Brain microvascular endothelial cell (primary cell): ENCODE measurements at regions not wholly inside any gene's neighbourhood (a gene's known extent, or its start where the extent isn't known, plus 50 kb on each side); places are given as distances from the start of the nearest gene placed in this dataset.

Source experiments
- DNase-seq: peaks from one replicate; pipeline ENCODE4 v3.0.0-alpha.2; 2020
- H3K27ac ChIP-seq: fragments of 250-450 bp; sonication (Bioruptor Pico); 2 replicates; pipeline ENCODE4 v1.5.1; 2020; ENCODE audit warnings: mild to moderate bottlenecking, moderate library complexity
- H3K27me3 ChIP-seq: fragments of 250-450 bp; sonication (Bioruptor Pico); replicated peaks from 2 replicates; pipeline ENCODE4 v1.5.1; 2020; ENCODE audit warnings: mild to moderate bottlenecking
- H3K36me3 ChIP-seq: fragments of 250-450 bp; sonication (Bioruptor Pico); replicated peaks from 2 replicates; pipeline ENCODE4 v1.5.1; 2020; ENCODE audit warnings: mild to moderate bottlenecking
- H3K4me3 ChIP-seq: 2 replicates; pipeline ENCODE4 v1.5.1; 2011; ENCODE audit warnings: low read depth, mild to moderate bottlenecking, control low read depth, low read length, moderate library complexity
- in situ Hi-C: cut with HindIII; loops from 2 replicates; pipeline ENCODE4 v1.10.0; 2017; ENCODE audit warnings: low sequenced_read_pairs, low pct_ligation_motif_present
- TF ChIP-seq, protein P1 (sequence below): IDR thresholded peaks from 2 replicates; pipeline ENCODE4 v1.5.1; 2011; ENCODE audit warnings: low read depth, mild to moderate bottlenecking, moderate library complexity, low read length, control low read depth, inconsistent platforms; ENCODE audit errors: missing control alignments

- DNase-seq = no peak
- TF ChIP-seq, protein P1, sequence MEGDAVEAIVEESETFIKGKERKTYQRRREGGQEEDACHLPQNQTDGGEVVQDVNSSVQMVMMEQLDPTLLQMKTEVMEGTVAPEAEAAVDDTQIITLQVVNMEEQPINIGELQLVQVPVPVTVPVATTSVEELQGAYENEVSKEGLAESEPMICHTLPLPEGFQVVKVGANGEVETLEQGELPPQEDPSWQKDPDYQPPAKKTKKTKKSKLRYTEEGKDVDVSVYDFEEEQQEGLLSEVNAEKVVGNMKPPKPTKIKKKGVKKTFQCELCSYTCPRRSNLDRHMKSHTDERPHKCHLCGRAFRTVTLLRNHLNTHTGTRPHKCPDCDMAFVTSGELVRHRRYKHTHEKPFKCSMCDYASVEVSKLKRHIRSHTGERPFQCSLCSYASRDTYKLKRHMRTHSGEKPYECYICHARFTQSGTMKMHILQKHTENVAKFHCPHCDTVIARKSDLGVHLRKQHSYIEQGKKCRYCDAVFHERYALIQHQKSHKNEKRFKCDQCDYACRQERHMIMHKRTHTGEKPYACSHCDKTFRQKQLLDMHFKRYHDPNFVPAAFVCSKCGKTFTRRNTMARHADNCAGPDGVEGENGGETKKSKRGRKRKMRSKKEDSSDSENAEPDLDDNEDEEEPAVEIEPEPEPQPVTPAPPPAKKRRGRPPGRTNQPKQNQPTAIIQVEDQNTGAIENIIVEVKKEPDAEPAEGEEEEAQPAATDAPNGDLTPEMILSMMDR = no peak
- no peaks in the 10 kb centered on the region for H3K27me3 ChIP-seq
- in situ Hi-C loops = no loop called here
- no peak overlapping the region for H3K4me3 ChIP-seq
- no peak overlapping the region for H3K27ac ChIP-seq
- no peaks in the 10 kb centered on the region for H3K36me3 ChIP-seq
Measured at GRCh38 chr4:171157462-171158082, 655.6 kb upstream of the GALNTL6 start.

GRCh38 chr4:171142639-171143038 lies 670.6 kb upstream of the GALNTL6 start:
- Histone ChIP-seq H3K4me3 (no peak overlapping the region), H3K27me3 (no peaks in the 10 kb centered on the region), H3K27ac (no peak overlapping the region), H3K36me3 (no peaks in the 10 kb centered on the region)
- DNase-seq = no peak
- in situ Hi-C loops = no loop called here
- TF ChIP-seq, protein P1 = no peak

GRCh38 chr4:171142045-171142444 lies 671.2 kb upstream of the GALNTL6 start:
- in situ Hi-C loops = no loop called here
- Histone ChIP-seq H3K4me3 (no peak overlapping the region), H3K27me3 (no peaks in the 10 kb centered on the region), H3K27ac (no peak overlapping the region), H3K36me3 (no peaks in the 10 kb centered on the region)
- TF ChIP-seq, protein P1 = no peak
- DNase-seq = no peak

GRCh38 chr4:171130256-171130801 lies 682.9 kb upstream of the GALNTL6 start:
- no peaks in the 10 kb centered on the region for H3K36me3 ChIP-seq
- H3K27ac ChIP-seq = no peak overlapping the region
- H3K4me3 ChIP-seq = no peak overlapping the region
- TF ChIP-seq, protein P1 = no peak
- no peak for DNase-seq
- no peaks in the 10 kb centered on the region for H3K27me3 ChIP-seq
- in situ Hi-C loops = no loop called here

DNA sequence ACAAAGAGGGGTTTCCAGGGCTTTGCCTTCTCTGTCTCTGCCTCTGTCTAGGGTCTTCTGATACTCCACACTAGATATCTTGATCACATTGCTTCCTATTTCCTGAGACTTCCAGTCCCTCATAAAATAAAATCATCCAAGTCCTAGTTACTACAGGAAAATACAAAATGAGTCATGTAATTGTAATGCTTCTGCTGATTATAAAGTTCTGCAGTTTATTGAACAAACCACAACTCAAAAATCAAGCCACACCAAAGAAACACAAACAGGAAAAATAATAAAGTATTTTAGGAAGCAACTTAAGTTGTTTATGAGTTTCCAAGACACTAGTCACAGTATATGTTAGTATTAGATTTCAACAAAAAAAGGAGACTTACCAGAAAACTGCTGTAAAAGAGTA lies 695.1 kb upstream of the GALNTL6 start:
- in situ Hi-C loops = no loop called here
- Histone ChIP-seq H3K27ac (no peak overlapping the region), H3K36me3 (no peaks in the 10 kb centered on the region), H3K4me3 (no peak overlapping the region), H3K27me3 (no peaks in the 10 kb centered on the region)
- TF ChIP-seq, protein P1 = no peak
- no peak for DNase-seq

- TF ChIP-seq, protein P1 = no peak
- H3K27ac ChIP-seq = no peak overlapping the region
- H3K4me3 ChIP-seq = no peak overlapping the region
- no peaks in the 10 kb centered on the region for H3K27me3 ChIP-seq
- no peak for DNase-seq
- no peaks in the 10 kb centered on the region for H3K36me3 ChIP-seq
- in situ Hi-C loops = no loop called here
Measured at GRCh38 chr4:171117457-171117856, 695.7 kb upstream of the GALNTL6 start.
